HL-60 (cell line): ENCODE measurements at regions not wholly inside any gene's neighbourhood (a gene's known extent, or its start where the extent isn't known, plus 50 kb on each side); places are given as distances from the start of the nearest gene placed in this dataset.

Experiments used
- GABPA ChIP-seq: IDR thresholded peaks from 2 replicates; pipeline ENCODE4 v1.6.1; 2012; ENCODE audit warnings: low read depth
- REST ChIP-seq: IDR thresholded peaks from 2 replicates; pipeline ENCODE4 v1.6.1; 2012; ENCODE audit warnings: low read depth; ENCODE audit not compliant: insufficient replicate concordance

DNA sequence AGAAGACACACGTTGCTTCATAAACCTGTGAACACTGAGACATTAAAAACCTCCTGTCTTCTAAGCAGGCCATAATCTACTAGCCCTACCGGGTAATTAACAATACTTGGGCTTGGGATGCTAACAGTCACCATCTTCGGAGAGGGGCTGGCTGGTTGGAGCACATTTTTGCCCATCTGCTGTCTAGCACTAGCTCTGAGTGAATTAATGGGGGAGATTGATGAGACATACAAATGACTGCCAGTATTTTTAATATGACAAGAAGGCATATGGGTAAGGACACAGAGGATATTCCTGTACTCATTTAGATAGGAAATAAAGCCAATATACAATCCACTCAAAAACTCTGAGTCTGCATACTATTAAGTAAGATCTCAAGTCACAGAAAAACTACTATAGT lies 651.6 kb upstream of the SOX11 start:
- no peak for TF ChIP-seq REST
- TF ChIP-seq GABPA, result no peak
